Activated CD8-positive, alpha-beta memory T cell treated with anti-CD3 and anti-CD28 coated beads, Interleukin-2, amount 50 U/mL, for 48 hours (primary cell): ENCODE measurements at regions not wholly inside any gene's neighbourhood (a gene's known extent, or its start where the extent isn't known, plus 50 kb on each side); places are given as distances from the start of the nearest gene placed in this dataset.
"Not testable (repeated sequence)": the region's sequence is repeated elsewhere in the genome, so short reads cannot be mapped to it uniquely, and the experiment has no call there.

Experiments used
- DNase-seq: peaks from one replicate; pipeline ENCODE4 v3.0.0-alpha.2; 2020

DNA sequence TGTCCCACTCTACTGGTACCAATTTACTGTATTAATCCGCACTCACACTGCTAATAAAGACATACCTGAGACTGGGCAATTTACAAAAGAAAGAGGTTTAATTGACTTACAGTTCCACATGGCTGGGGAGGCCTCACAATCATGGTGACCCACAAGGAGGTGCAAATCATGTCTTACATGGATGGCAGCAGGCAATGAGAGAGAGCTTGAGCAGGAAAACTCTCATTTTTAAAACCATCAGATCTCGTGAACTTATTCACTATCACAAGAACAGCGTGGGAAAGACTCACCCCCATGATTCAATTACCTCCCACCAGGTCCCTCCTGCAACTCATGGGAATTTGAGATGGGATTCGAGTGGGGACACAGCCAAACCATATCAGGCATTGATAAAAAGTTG is 298.5 kb downstream of the DUSP6 start:
- not testable (repeated sequence) for DNase-seq

GRCh38 chr12:89051065-89051677 is 301.1 kb downstream of the DUSP6 start:
- no peak for DNase-seq

DNA sequence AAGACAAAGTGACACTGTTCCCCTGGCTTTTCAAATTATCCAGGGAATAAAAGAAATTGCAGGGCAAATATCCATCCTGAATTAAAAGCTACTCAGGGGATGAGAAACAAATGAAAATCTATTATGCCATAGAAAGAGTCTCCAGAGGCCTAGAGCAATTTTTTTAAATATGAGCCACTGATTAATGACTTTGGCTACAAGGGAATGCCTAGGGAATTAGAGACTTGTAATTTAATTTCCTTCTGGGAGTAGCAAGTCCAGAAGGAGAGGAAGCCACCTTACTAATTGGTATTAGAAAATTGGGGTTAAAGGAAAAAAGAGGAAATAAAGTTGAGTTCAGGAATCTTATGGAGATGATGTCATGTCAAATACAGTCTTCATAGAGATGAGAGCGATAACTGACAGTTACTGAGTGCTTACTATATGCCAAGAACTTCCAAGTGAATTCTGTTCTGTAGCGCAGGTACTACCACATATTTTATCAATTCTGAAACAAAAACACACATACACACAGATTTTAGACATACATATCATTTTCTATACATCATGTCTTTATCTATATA is 304.4 kb downstream of the DUSP6 start:
- no peak for DNase-seq

DNA sequence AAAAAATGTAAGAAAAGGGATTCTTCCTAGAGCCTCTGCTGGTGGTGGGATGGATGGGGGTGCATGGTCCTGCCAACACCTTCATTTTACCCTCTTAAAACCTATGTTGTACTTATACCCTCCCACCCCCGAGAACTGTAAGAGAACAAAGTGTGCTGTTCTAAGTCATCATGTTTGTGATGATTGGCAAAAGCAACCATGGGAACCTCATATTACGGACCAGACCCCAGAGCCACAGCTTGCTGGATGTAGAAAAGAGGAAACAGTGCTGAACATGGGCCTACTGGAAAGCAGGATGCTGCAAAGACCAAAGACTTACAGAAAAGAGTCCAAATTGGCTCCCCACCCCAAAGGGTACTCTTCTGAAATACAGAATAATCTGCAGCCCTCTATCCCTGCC is 311.2 kb downstream of the DUSP6 start:
- no peak for DNase-seq

- peak; percentile 87 for DNase-seq
Measured at GRCh38 chr12:89040146-89040964, 311.9 kb downstream of the DUSP6 start.

GRCh38 chr12:89038831-89039512 is 313.3 kb downstream of the DUSP6 start:
- DNase-seq, result no peak

- no peak for DNase-seq
Measured at GRCh38 chr12:89033062-89033461, 319.2 kb downstream of the DUSP6 start.

- no peak for DNase-seq
Measured at GRCh38 chr12:89029961-89030360, 322.3 kb downstream of the DUSP6 start.

GRCh38 chr12:89024580-89024979 is 327.7 kb downstream of the DUSP6 start:
- DNase-seq, result no peak

- DNase-seq, result no peak
Measured at GRCh38 chr12:89023936-89024335, 328.4 kb downstream of the DUSP6 start.

DNA sequence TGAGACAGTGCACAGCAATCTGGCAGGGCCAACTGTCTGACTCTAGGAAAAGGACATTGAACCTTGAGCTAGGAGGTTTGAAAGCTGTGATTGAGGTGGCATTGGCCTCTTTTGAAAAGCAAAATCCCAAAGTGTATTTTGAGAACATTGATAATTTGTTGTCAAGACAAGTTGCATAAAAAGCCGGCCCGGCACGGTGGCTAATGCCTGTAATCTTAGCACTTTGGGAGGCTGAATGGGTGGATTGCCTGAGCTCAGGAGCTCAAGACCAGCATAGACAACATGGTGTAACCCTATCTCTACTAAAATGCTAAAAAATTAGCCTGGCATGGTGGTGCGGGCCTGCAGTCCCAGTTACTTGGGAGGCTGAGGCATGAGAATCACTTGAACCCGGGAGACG is 331.6 kb downstream of the DUSP6 start:
- DNase-seq, result no peak

DNA sequence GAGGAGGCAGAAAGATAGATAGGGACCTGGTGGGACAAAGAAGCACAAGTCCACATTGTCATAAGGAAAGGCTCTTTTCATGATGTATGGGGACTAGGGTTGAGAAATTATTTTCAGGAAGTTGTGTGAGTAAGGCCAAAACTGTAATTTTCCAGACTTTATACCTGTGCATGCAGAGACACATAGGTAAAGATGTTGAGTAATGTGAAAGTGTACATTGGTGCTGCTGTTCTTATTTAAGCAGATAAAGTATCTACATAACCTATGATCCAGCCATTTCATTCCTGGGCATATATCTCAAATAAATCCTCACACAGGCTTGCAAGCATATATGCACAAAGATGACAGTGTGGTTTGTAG is 332.2 kb downstream of the DUSP6 start:
- DNase-seq, result no peak

DNA sequence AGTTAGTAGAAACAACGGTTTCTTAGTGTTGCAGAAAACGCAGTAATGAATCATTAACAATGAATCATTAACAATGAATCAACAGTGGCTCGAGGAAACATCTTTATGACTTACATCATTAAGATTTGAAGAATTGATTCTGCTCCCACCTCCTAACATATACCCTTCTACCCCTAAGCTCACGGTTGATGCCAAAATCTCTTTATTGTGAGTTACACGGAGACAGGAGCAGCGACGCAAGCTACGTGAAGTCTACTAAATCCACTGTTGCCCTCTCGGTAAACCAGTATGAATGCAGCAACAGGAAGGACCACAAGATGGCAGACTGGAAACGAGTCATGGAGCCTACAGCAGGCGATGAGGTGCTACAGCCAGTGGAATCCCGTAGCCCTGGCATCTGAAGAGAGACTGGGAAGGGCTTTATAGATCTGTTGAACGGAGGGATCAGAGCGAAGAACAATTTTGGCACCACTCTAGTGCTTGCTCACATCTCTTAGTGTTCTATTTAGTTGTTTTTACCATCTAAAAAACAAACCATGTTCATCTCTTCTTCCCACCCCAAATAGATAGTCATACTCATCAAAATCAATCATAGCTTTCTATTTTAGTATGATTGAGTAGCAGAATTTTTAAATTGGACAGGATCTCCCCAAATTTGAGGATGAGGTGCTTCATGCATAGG is 332.7 kb downstream of the DUSP6 start:
- peak; percentile 77 for DNase-seq

- DNase-seq, result peak; percentile 54
Measured at GRCh38 chr12:89016970-89017778, 335.1 kb downstream of the DUSP6 start.

GRCh38 chr12:89015419-89015818 is 336.9 kb downstream of the DUSP6 start:
- DNase-seq, result no peak

DNA sequence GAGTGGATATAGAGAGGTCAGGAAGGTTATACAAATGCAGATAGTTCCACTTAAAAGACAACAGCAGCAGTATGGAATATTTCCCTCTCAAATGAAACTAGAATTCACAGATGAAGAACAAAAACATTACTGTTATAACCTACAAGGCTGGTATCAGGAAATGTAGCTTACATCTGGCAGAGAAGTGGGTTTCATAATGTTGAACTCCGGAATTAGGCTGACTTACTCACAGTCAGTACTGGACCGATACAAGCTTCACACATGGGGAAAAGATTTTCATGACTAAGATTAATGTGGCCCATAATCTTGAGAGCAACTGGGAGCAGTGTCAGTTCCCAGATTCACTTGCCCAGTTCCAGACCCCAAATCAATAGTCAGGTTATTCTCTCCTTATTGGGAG is 353.9 kb downstream of the DUSP6 start:
- no peak for DNase-seq

- no peak for DNase-seq
Measured at GRCh38 chr12:88996200-88996788, 356.0 kb downstream of the DUSP6 start.

DNA sequence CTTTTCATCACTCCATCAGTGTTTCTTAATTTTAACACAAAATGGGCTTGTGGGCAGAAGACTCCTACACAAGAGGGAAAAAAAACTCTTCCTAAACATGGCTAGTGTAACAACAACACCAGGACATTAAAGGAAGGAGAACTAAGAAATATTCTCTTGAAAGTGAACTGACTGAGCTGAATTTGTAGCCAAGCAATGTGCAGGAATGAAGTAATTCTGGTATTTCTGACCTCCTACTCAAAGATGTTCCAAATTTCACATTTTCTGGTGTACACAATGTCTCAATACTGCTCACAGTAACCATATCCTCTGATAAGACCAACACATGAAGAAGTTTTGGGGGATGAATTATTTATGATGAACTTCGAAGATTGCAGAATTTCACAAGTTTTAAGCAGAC is 357.3 kb downstream of the DUSP6 start:
- no peak for DNase-seq

GRCh38 chr12:88994537-88994936 is 357.8 kb downstream of the DUSP6 start:
- no peak for DNase-seq

DNA sequence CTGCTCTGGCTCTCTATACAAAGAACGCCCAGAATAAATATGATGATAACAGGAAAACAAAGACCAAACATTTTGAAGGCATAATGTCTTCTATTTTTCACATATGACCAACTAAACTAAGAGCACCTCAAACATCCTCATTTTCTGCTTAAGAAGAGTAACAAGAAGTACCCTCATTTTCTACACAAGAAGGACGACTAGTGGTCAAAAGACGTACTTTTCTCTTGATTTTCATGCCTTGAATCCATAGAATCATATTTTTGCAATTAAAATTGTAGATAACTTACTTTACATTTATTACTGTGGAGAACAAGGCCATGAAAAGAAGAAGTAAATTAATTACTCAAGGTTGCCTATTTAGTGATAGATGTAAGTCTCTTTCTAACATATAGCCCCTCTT is 358.6 kb downstream of the DUSP6 start:
- DNase-seq, result no peak

GRCh38 chr12:88986056-88986455 is 366.2 kb downstream of the DUSP6 start:
- DNase-seq, result no peak

DNA sequence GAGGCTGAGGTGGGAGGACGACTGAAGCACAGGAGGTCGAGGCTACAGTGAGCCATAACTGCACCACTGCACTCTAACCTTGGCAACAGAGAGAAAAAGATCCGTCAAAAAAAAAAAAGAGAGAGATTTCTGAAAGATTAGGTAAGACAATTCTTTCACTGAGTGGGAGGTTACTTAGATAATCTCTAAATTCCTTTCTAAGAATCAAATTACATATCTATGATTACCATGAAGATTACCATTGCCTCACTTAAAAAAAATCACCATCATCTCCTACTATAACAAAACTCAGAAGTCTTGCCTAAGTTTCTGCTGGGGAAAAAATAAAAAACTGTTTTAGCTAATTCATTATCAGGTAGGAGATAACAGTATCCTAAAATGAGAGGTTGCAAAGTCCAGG is 366.7 kb downstream of the DUSP6 start:
- DNase-seq, result no peak
